HepG2 (cell line): ENCODE measurements at regions not wholly inside any gene's neighbourhood (a gene's known extent, or its start where the extent isn't known, plus 50 kb on each side); places are given as distances from the start of the nearest gene placed in this dataset.

Source experiments
- ATAC-seq: fragments of 200-7000 bp; cut with Tn5 transposase; 3 replicates; pipeline ENCODE4 v1.9.1; 2020; ENCODE audit warnings: mild to moderate bottlenecking, moderate library complexity
- BruUV-seq: library from RNA; stranded (reverse); fragments of 400-500 nt; replicated peaks from 2 replicates; lab custom pipeline; 2021; lab: Mats Ljungman, UMichigan
- CTCF ChIA-PET: fragments of 300-600 bp; formaldehyde crosslinking; extraction: SDS; loops from one replicate; lab custom pipeline; 2021; ENCODE audit warnings: low total read pairs, inconsistent platforms, low intra/inter-chr PET ratio; lab: Yijun Ruan, JAX
- POLR2A ChIA-PET: fragments of 350-600 bp; sonication (Branson Sonifier 250); formaldehyde crosslinking; loops from one replicate; lab custom pipeline; 2020; ENCODE audit warnings: antibody characterized with exemption, inconsistent platforms; lab: Yijun Ruan, JAX
- DNase-seq: peaks from one replicate; pipeline ENCODE4 v3.0.0-alpha.2; 2015; ENCODE audit warnings: low spot score
- FAIRE-seq: peaks from 3 replicates; lab custom pipeline; 2011; peaks lifted over from hg19 to GRCh38; lab: Jason Lieb, UNC
- H2AFZ ChIP-seq: one replicate; pipeline ENCODE4 v1.6.1; 2011; ENCODE audit warnings: low read length, inconsistent platforms
- H3K27ac ChIP-seq: fragments of 300-600 bp; 3 replicates; pipeline ENCODE4 v1.8.0; 2011; ENCODE audit warnings: mixed run types, mild to moderate bottlenecking, mixed read lengths, low read length, inconsistent platforms; ENCODE audit not compliant: insufficient read depth; ENCODE audit errors: extremely low read length
- H3K27me3 ChIP-seq, 2 experiments: fragments of 200-600 bp in 1 of 2; 2 replicates in 1 of 2; 3 replicates in 1 of 2; pipeline versions ENCODE4 v1.6.0 to v1.8.0; 2011; ENCODE audit warnings: low read length in 2 of 2, mild to moderate bottlenecking in 2 of 2, moderate library complexity in 2 of 2, inconsistent platforms in 1 of 2; ENCODE audit not compliant: insufficient read depth in 2 of 2, control insufficient read depth in 1 of 2
- H3K36me3 ChIP-seq, 2 experiments: fragments of 200-600 bp in 1 of 2; replicated peaks in 1 of 2; 2 replicates in 1 of 2; 3 replicates in 1 of 2; pipeline versions ENCODE4 v1.5.1 to v1.8.0; 2011; ENCODE audit warnings: low read length in 2 of 2, inconsistent platforms in 1 of 2; ENCODE audit not compliant: insufficient read depth in 2 of 2, control insufficient read depth in 1 of 2
- H3K4me1 ChIP-seq: 2 replicates; pipeline ENCODE4 v1.5.1; 2012; ENCODE audit warnings: low read length, inconsistent platforms; ENCODE audit not compliant: insufficient read depth
- H3K4me2 ChIP-seq: 2 replicates; pipeline ENCODE4 v1.6.0; 2011; ENCODE audit warnings: low read depth, low read length, inconsistent platforms
- H3K4me3 ChIP-seq, 3 experiments: fragments of 200-600 bp in 1 of 3; sonication (generic), shearing (Covaris generic) in 1 of 3; replicated peaks in 1 of 3; 2 replicates each; pipeline ENCODE4 v1.5.1; 2011 to 2016; ENCODE audit warnings: low read length in 3 of 3, inconsistent platforms in 2 of 3, low read depth in 2 of 3, mild to moderate bottlenecking in 2 of 3, control low read depth in 1 of 3, mixed read lengths in 1 of 3; ENCODE audit not compliant: insufficient read depth in 1 of 3
- H3K79me2 ChIP-seq: one replicate; pipeline ENCODE4 v1.6.1; 2011; ENCODE audit warnings: low read length, inconsistent platforms; ENCODE audit not compliant: insufficient read depth
- H3K9ac ChIP-seq: 2 replicates; pipeline ENCODE4 v1.6.0; 2011; ENCODE audit warnings: mild to moderate bottlenecking, low read depth, low read length, inconsistent platforms; ENCODE audit not compliant: insufficient read depth
- H3K9me3 ChIP-seq: 2 replicates; pipeline ENCODE4 v1.5.1; 2012; ENCODE audit warnings: mild to moderate bottlenecking, low read length
- H4K20me1 ChIP-seq: 2 replicates; pipeline ENCODE4 v1.6.0; 2011; ENCODE audit warnings: inconsistent platforms, mild to moderate bottlenecking, low read length, moderate library complexity; ENCODE audit not compliant: insufficient read depth
- ARHGAP35 ChIP-seq: sonication (generic); formaldehyde crosslinking; IDR thresholded peaks from 2 replicates; pipeline ENCODE4 v1.9.0; 2022; ENCODE audit warnings: mild to moderate bottlenecking, inconsistent platforms, moderate library complexity, missing genetic modification reagents, borderline replicate concordance
- DMAP1 ChIP-seq: IDR thresholded peaks from 2 replicates; pipeline ENCODE4 v1.6.1; 2016
- HMGA1 ChIP-seq: sonication (generic); formaldehyde crosslinking; conservative IDR thresholded peaks from 2 replicates; pipeline ENCODE4 v1.4.0; 2020; ENCODE audit warnings: missing genetic modification reagents
- ZNF563 ChIP-seq: sonication (generic); formaldehyde crosslinking; IDR thresholded peaks from 2 replicates; pipeline ENCODE4 v1.8.0; 2022; ENCODE audit warnings: mild to moderate bottlenecking, moderate library complexity, missing genetic modification reagents
- ZSCAN30 ChIP-seq: sonication (generic); formaldehyde crosslinking; IDR thresholded peaks from 2 replicates; pipeline ENCODE4 v1.5.0; 2020; ENCODE audit warnings: mild to moderate bottlenecking, missing genetic modification reagents
- WGBS: methylation state at CpG from one replicate; pipeline ENCODE4 v1.1.6; 2017; ENCODE audit warnings: low lambda C conversion rate; 5-methylcytosine and 5-hydroxymethylcytosine counted together
- in situ Hi-C: cut with HindIII; loops from 2 replicates; pipeline ENCODE4 v1.10.0; 2017; ENCODE audit warnings: low pct_unique_long_range_greater_than_20kb; ENCODE audit not compliant: extremely low pct_ligation_motif_present
- intact Hi-C: fragments of 100-400 bp; cut with micrococcal nuclease; formaldehyde crosslinking; loops from one replicate; pipeline ENCODE4 v1.10.0; 2022; ENCODE audit not compliant: unreplicated experiment

GRCh38 chr10:42997849-42998165 lies 79.1 kb upstream of the RET start:
- intact Hi-C loops, result no loop called here

GRCh38 chr10:42998481-42999384 lies 78.1 kb upstream of the RET start:
- CTCF ChIA-PET, result no interaction called here
- BruUV-seq, result no TSS peak

More at GRCh38 chr10:42997849-42998165, 79.1 kb upstream of the RET start:
- DNase-seq (no peak), ATAC-seq (no peak), FAIRE-seq (no peak)
- Histone ChIP-seq H3K27me3 (peaks cover 1% of the 10 kb centered on the region in 2 experiments; a peak in 2 of 5 replicates), H3K79me2 (no peaks in the 10 kb centered on the region), H3K4me1 (no peaks in the 10 kb centered on the region), H2AFZ (no peak overlapping the region), H3K9ac (no peak overlapping the region), H3K9me3 (no peaks in the 10 kb centered on the region), H3K4me3 (no peak overlapping the region), H3K4me2 (no peak overlapping the region), H3K36me3 (no peaks in the 10 kb centered on the region), H4K20me1 (no peaks in the 10 kb centered on the region), H3K27ac (no peak overlapping the region)
- CTCF ChIA-PET, result no interaction called here
- no peak for TF ChIP-seq ZNF563 (CRISPR knock-in tag)
- TF ChIP-seq HMGA1 (CRISPR knock-in tag), result no peak
- no TSS peak for BruUV-seq
- 80% methylated on average over 1 of the region's 4 CpGs for WGBS
- POLR2A ChIA-PET, result no interaction called here
- in situ Hi-C loops, result no loop called here

More at GRCh38 chr10:42998481-42999384, 78.1 kb upstream of the RET start:
- intact Hi-C loops, result no loop called here
- in situ Hi-C loops, result no loop called here
- ATAC-seq (no peak; the same call in 2 of the 3 replicates), FAIRE-seq (no peak)
- POLR2A ChIA-PET, result no interaction called here
- H3K4me3 ChIP-seq, result no peak overlapping the region
- H3K27me3 ChIP-seq, result peaks cover 0 to 1% of the 10 kb centered on the region in 2 experiments; a peak in 2 of 5 replicates
- no peaks in the 10 kb centered on the region for H3K79me2 ChIP-seq
- no peak overlapping the region for H3K4me2 ChIP-seq
- no peaks in the 10 kb centered on the region for H3K9me3 ChIP-seq
- TF ChIP-seq ZSCAN30 (CRISPR knock-in tag) (no peak), DMAP1 (CRISPR knock-in tag) (no peak), ARHGAP35 (CRISPR knock-in tag) (no peak)
- TF ChIP-seq, all 625 proteins: peak for 0
- no peak overlapping the region for H3K27ac ChIP-seq
- DNase-seq, result no peak
- no peak overlapping the region for H3K9ac ChIP-seq
- no peaks in the 10 kb centered on the region for H3K36me3 ChIP-seq
- no peaks in the 10 kb centered on the region for H3K4me1 ChIP-seq
- H2AFZ ChIP-seq, result no peak overlapping the region
- 0% methylated on average over 7 of the region's 12 CpGs for WGBS
- H4K20me1 ChIP-seq, result no peaks in the 10 kb centered on the region
